Esophagus muscularis mucosa (tissue), 4 donors: ENCODE measurements at regions not wholly inside any gene's neighbourhood (a gene's known extent, or its start where the extent isn't known, plus 50 kb on each side); places are given as distances from the start of the nearest gene placed in this dataset.
A peak's percentile ranks its signal among the peaks of the same experiment; 100 is the strongest.
"Not testable (repeated sequence)": the region's sequence is repeated elsewhere in the genome, so short reads cannot be mapped to it uniquely, and the experiment has no call there.

Source experiments
- DNase-seq: peaks from one replicate; pipeline ENCODE4 v3.0.0-alpha.2; 2017; ENCODE audit errors: extremely low spot score
- H3K27ac ChIP-seq, 4 donors: fragments of 200-600 bp; sonication (generic); replicated peaks in 1 of 4; 1 replicate in 3 of 4; 2 replicates in 1 of 4; pipeline ENCODE4 v1.5.1; 2016 to 2019; ENCODE audit warnings: mild to moderate bottlenecking in 1 of 4
- H3K27me3 ChIP-seq, 4 donors: fragments of 200-600 bp; sonication (generic); one replicate each; pipeline versions ENCODE4 v1.5.1 to v1.6.0; 2016 to 2019
- H3K36me3 ChIP-seq, 4 donors: fragments of 200-600 bp; sonication (generic); one replicate each; pipeline ENCODE4 v1.5.1; 2016 to 2019
- H3K4me1 ChIP-seq, 4 donors: fragments of 200-600 bp; sonication (generic); one replicate each; pipeline ENCODE4 v1.5.1; 2016 to 2019
- H3K4me3 ChIP-seq, 4 donors: fragments of 200-600 bp; sonication (generic); 1 replicate in 2 of 4; 2 replicates in 2 of 4; pipeline ENCODE4 v1.5.1; 2016 to 2019; ENCODE audit warnings: mild to moderate bottlenecking in 4 of 4, moderate library complexity in 1 of 4
- H3K9me3 ChIP-seq, 4 donors: fragments of 200-600 bp; sonication (generic); 1 replicate in 3 of 4; 2 replicates in 1 of 4; pipeline ENCODE4 v1.5.1; 2016 to 2019
- CTCF ChIP-seq, 3 experiments: fragments of 200-600 bp in 2 of 3; fragments of 450-650 bp in 1 of 3; sonication (generic) in 2 of 3; IDR thresholded peaks; one replicate each; pipeline ENCODE4 v1.5.1; 2017 to 2019; ENCODE audit warnings: antibody characterized with exemption in 3 of 3, mild to moderate bottlenecking in 2 of 3, moderate library complexity in 1 of 3
- EP300 ChIP-seq: sonication (generic); formaldehyde crosslinking; IDR thresholded peaks from one replicate; pipeline ENCODE4 v1.6.1; 2017; ENCODE audit warnings: antibody characterized with exemption
- POLR2A ChIP-seq: fragments of 450-650 bp; IDR thresholded peaks from one replicate; pipeline ENCODE4 v1.6.1; 2017; ENCODE audit warnings: antibody characterized with exemption, moderate library complexity, mild to moderate bottlenecking, low read depth
- POLR2AphosphoS5 ChIP-seq, 2 donors: sonication (generic); formaldehyde crosslinking; IDR thresholded peaks; one replicate each; pipeline ENCODE4 v1.6.1; 2017; ENCODE audit warnings: antibody characterized with exemption in 2 of 2
- WGBS: methylation state at CpG from one replicate; pipeline ENCODE4 v1.1.5; 2018; 5-methylcytosine and 5-hydroxymethylcytosine counted together
- intact Hi-C: fragments of 100-400 bp; cut with DNase I; formaldehyde crosslinking; loops from one replicate; pipeline ENCODE4 v1.15.1; 2023

DNA sequence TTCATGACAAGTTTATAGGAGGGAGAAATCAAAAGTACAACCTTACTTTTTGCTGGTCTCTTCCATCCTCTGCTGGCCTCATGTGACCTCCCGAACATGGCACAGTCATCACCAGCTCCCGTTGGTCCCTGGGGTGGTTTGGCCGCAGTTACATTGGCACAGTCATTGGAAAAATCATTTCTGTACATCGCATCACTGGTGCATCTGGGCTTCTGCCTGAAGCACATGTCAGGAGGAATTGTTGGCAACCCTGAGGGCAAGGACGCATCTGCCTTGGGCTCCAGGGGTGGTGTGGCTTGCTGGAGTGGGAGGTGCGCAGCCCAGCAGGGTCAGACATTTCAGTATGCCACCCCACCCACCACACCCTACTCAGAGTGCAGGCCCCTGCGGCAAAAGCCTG is 162.9 kb upstream of the SLC24A3 start:
- peaks cover 18 to 33% (median 28%) of the 10 kb centered on the region in 4 donors for H3K4me1 ChIP-seq

DNA sequence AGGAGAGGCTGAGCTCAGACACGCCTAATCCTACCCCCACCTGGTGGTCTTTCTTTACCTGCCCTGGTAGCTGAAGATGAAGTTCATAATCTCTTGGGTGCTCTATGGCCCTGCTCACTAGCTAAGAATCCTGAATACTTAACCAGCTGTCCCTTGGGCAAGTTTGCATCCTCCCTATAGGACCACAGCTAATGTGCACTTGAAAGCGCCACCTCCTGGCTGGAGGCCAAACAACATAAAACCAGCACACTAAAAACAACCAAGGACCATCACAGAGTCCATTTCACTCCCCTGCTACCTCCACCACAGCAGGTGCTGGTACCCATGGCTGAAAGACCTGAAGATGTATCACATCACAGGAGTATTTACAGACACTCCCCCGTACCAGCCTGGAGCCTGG is 155.5 kb upstream of the SLC24A3 start:
- H3K4me1 ChIP-seq, result no peaks in the 10 kb centered on the region
- H3K27me3 ChIP-seq, result no peaks in the 10 kb centered on the region
- TF ChIP-seq POLR2AphosphoS5 (IDR thresholded peaks at IDR 0.05), result no peak
- no peak for TF ChIP-seq POLR2A
- TF ChIP-seq CTCF (IDR thresholded peaks at IDR 0.05), result no peak
- WGBS, result 92% methylated on average over 3 of the region's 3 CpGs
- H3K4me3 ChIP-seq, result no peak overlapping the region
- H3K36me3 ChIP-seq, result no peaks in the 10 kb centered on the region
- H3K27ac ChIP-seq, result no peak overlapping the region
- H3K9me3 ChIP-seq, result peaks cover 0 to 22% (median 21%) of the 10 kb centered on the region in 4 donors
- DNase-seq, result peak; percentile 55
- intact Hi-C loops, result no loop called here

More for the DNA sequence above, 162.9 kb upstream of the SLC24A3 start:
- Histone ChIP-seq H3K36me3 (no peaks in the 10 kb centered on the region), H3K27ac (peak overlapping the region in 3 of 4 donors; percentile 26 to 45 (median 32)), H3K27me3 (no peaks in the 10 kb centered on the region), H3K4me3 (no peak overlapping the region), H3K9me3 (no peaks in the 10 kb centered on the region)
- TF ChIP-seq POLR2A (no peak), EP300 (no peak), CTCF (IDR thresholded peaks at IDR 0.05) (no peak), POLR2AphosphoS5 (IDR thresholded peaks at IDR 0.05) (no peak)
- intact Hi-C loops, result no loop called here
- WGBS, result 53% methylated on average over 5 of the region's 7 CpGs
- peak; percentile 77 for DNase-seq

GRCh38 chr20:19064788-19065187 is 147.7 kb upstream of the SLC24A3 start:
- H3K4me3 ChIP-seq, H3K36me3 ChIP-seq, DNase-seq, H3K27ac ChIP-seq, intact Hi-C loops, H3K4me1 ChIP-seq, H3K27me3 ChIP-seq: not testable (repeated sequence)
- peaks cover 0 to 32% (median 24%) of the 10 kb centered on the region in 4 donors for H3K9me3 ChIP-seq
- WGBS, result 92% methylated on average over 1 of the region's 4 CpGs

DNA sequence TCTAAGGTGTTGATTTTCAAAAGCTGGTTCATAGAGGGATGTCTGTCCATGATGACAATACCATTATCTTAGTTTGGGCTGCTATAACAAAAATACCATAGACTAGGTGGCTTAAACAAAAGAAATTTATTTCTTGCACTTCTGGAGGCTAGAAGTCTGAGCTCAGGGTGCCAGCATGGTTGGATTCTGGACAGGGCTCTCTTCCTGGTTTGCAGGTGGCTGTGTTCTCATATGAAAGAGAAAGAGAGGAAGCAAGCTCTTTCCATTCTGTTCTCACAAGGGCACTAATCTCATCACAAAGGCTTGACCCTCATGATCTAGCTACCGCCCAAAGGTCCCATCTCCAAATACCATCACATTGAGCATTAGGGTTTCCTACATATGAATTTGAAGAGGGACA is 144.5 kb upstream of the SLC24A3 start:
- H3K36me3 ChIP-seq, result no peaks in the 10 kb centered on the region
- H3K4me3 ChIP-seq, result no peak overlapping the region
- H3K27ac ChIP-seq, result no peak overlapping the region
- peaks cover 0 to 9% (median 7%) of the 10 kb centered on the region in 4 donors for H3K9me3 ChIP-seq
- H3K4me1 ChIP-seq, result no peaks in the 10 kb centered on the region
- peak; percentile 57 for DNase-seq
- 71% methylated on average over 1 of the region's 1 CpG for WGBS
- TF ChIP-seq CTCF (IDR thresholded peaks at IDR 0.05) (no peak), POLR2AphosphoS5 (IDR thresholded peaks at IDR 0.05) (no peak), EP300 (no peak), POLR2A (no peak)
- intact Hi-C loops, result no loop called here
- no peaks in the 10 kb centered on the region for H3K27me3 ChIP-seq

DNA sequence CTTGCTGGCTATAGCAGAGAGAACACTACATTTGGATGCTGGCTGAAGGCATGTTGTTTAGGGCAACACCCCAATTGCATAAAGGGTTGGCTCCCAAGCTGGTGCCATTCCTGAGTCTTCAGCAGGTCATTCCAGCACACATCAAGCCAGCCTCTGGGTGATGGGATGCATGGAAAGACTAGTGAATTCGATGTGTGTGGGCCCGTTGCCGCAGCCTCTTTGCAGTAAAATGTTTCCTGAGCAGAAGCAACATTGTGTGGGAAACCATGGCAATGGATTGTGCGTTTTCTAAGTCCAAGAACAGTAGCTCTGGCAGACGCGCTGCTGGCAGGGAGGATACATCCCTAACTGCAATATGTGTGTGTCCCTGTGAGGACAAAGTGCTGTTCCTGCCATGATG is 142.4 kb upstream of the SLC24A3 start:
- Histone ChIP-seq H3K9me3 (peaks cover 0 to 4% (median 2%) of the 10 kb centered on the region in 4 donors), H3K36me3 (no peaks in the 10 kb centered on the region), H3K27me3 (no peaks in the 10 kb centered on the region), H3K27ac (no peak overlapping the region), H3K4me3 (no peak overlapping the region), H3K4me1 (no peaks in the 10 kb centered on the region)
- WGBS, result 84% methylated on average over 5 of the region's 6 CpGs
- intact Hi-C loops, result no loop called here
- no peak for TF ChIP-seq CTCF (IDR thresholded peaks at IDR 0.05)
- no peak for TF ChIP-seq EP300
- no peak for TF ChIP-seq POLR2A
- DNase-seq, result peak; percentile 86
